Stimulated activated effector memory CD8-positive, alpha-beta T cell treated with anti-CD3 and anti-CD28 coated beads, Interleukin-12 subunit alpha, Interleukin-12 subunit beta, amount 100 ng/mL, for 72 hours (primary cell): ENCODE measurements at regions not wholly inside any gene's neighbourhood (a gene's known extent, or its start where the extent isn't known, plus 50 kb on each side); places are given as distances from the start of the nearest gene placed in this dataset.
A peak's percentile ranks its signal among the peaks of the same experiment; 100 is the strongest.
"Not testable (repeated sequence)": the region's sequence is repeated elsewhere in the genome, so short reads cannot be mapped to it uniquely, and the experiment has no call there.

Experiments
- ATAC-seq: fragments of 150-1000 bp; cut with Tn5 transposase; 2 replicates; pipeline ENCODE4 v1.10.0; 2021
- DNase-seq, 2 donors: peaks; one replicate each; pipeline ENCODE4 v3.0.0; 2021 to 2022; ENCODE audit warnings: low spot score in 2 of 2
- H3K27ac Mint-ChIP-seq: one replicate; pipeline ENCODE4 v1.8.0; 2022; ENCODE audit warnings: mild to moderate bottlenecking, mixed read lengths
- H3K36me3 Mint-ChIP-seq: one replicate; pipeline ENCODE4 v1.8.0; 2022; ENCODE audit warnings: mild to moderate bottlenecking, mixed read lengths
- H3K4me1 Mint-ChIP-seq: one replicate; pipeline ENCODE4 v1.8.0; 2022; ENCODE audit warnings: mixed read lengths
- H3K4me3 Mint-ChIP-seq: one replicate; pipeline ENCODE4 v1.8.0; 2022; ENCODE audit warnings: mild to moderate bottlenecking, mixed read lengths
- H3K9me3 Mint-ChIP-seq: one replicate; pipeline ENCODE4 v1.8.0; 2022; ENCODE audit warnings: mixed read lengths

- H3K27ac Mint-ChIP-seq = no peak overlapping the region
- ATAC-seq = no peak
Observed at GRCh38 chr9:71498691-71499090, 269.6 kb downstream of the CEMIP2 start.

GRCh38 chr9:71490810-71491209, 277.5 kb downstream of the CEMIP2 start:
- Mint-ChIP-seq H3K27ac (no peak overlapping the region), H3K4me3 (no peak overlapping the region), H3K4me1 (no peaks in the 10 kb centered on the region), H3K36me3 (no peaks in the 10 kb centered on the region), H3K9me3 (no peaks in the 10 kb centered on the region)
- ATAC-seq (no peak), DNase-seq (no peak)

More at GRCh38 chr9:71498691-71499090, 269.6 kb downstream of the CEMIP2 start:
- Mint-ChIP-seq H3K4me1 (no peaks in the 10 kb centered on the region), H3K9me3 (no peaks in the 10 kb centered on the region), H3K36me3 (no peaks in the 10 kb centered on the region), H3K4me3 (no peak overlapping the region)
- DNase-seq = no peak

- no peak for DNase-seq
- no peak overlapping the region for H3K27ac Mint-ChIP-seq
- H3K9me3 Mint-ChIP-seq = no peaks in the 10 kb centered on the region
- H3K4me3 Mint-ChIP-seq = no peak overlapping the region
- H3K36me3 Mint-ChIP-seq = no peaks in the 10 kb centered on the region
- no peak for ATAC-seq
- no peaks in the 10 kb centered on the region for H3K4me1 Mint-ChIP-seq
Observed at GRCh38 chr9:71487061-71487460, 281.3 kb downstream of the CEMIP2 start.

- Mint-ChIP-seq H3K9me3 (no peaks in the 10 kb centered on the region), H3K36me3 (no peaks in the 10 kb centered on the region), H3K4me1 (no peaks in the 10 kb centered on the region), H3K27ac (no peak overlapping the region), H3K4me3 (no peak overlapping the region)
- DNase-seq = no peak
- ATAC-seq = no peak
Observed at GRCh38 chr9:71485326-71485725, 283.0 kb downstream of the CEMIP2 start.

GRCh38 chr9:71483436-71483835, 284.9 kb downstream of the CEMIP2 start:
- no peaks in the 10 kb centered on the region for H3K4me1 Mint-ChIP-seq
- no peaks in the 10 kb centered on the region for H3K9me3 Mint-ChIP-seq
- no peak overlapping the region for H3K27ac Mint-ChIP-seq
- ATAC-seq (no peak), DNase-seq (no peak)
- no peaks in the 10 kb centered on the region for H3K36me3 Mint-ChIP-seq
- H3K4me3 Mint-ChIP-seq = no peak overlapping the region

GRCh38 chr9:71479621-71480020, 288.7 kb downstream of the CEMIP2 start:
- Mint-ChIP-seq H3K36me3 (no peaks in the 10 kb centered on the region), H3K4me3 (no peak overlapping the region), H3K9me3 (no peaks in the 10 kb centered on the region), H3K4me1 (no peaks in the 10 kb centered on the region), H3K27ac (no peak overlapping the region)
- ATAC-seq = no peak
- no peak for DNase-seq

- no peaks in the 10 kb centered on the region for H3K4me1 Mint-ChIP-seq
- ATAC-seq = no peak
- no peaks in the 10 kb centered on the region for H3K9me3 Mint-ChIP-seq
- DNase-seq = no peak
- H3K4me3 Mint-ChIP-seq = no peak overlapping the region
- no peak overlapping the region for H3K27ac Mint-ChIP-seq
- H3K36me3 Mint-ChIP-seq = no peaks in the 10 kb centered on the region
Observed at GRCh38 chr9:71472400-71472799, 295.9 kb downstream of the CEMIP2 start.

- H3K9me3 Mint-ChIP-seq = no peaks in the 10 kb centered on the region
- no peak overlapping the region for H3K27ac Mint-ChIP-seq
- no peaks in the 10 kb centered on the region for H3K4me1 Mint-ChIP-seq
- no peak for DNase-seq
- ATAC-seq = no peak
- no peaks in the 10 kb centered on the region for H3K36me3 Mint-ChIP-seq
- no peak overlapping the region for H3K4me3 Mint-ChIP-seq
Observed at GRCh38 chr9:71465392-71465791, 302.9 kb downstream of the CEMIP2 start.

GRCh38 chr9:71459082-71459481, 309.2 kb downstream of the CEMIP2 start:
- H3K4me3 Mint-ChIP-seq = no peak overlapping the region
- H3K36me3 Mint-ChIP-seq = no peaks in the 10 kb centered on the region
- no peaks in the 10 kb centered on the region for H3K9me3 Mint-ChIP-seq
- DNase-seq (no peak), ATAC-seq (no peak)
- no peak overlapping the region for H3K27ac Mint-ChIP-seq
- no peaks in the 10 kb centered on the region for H3K4me1 Mint-ChIP-seq

GRCh38 chr9:71446473-71447411, 321.6 kb downstream of the CEMIP2 start:
- ATAC-seq = peak; percentile 64
- peak in 1 of 2 donors; percentile 55 for DNase-seq
- Mint-ChIP-seq H3K4me1 (no peaks in the 10 kb centered on the region), H3K9me3 (peaks cover 5% of the 10 kb centered on the region), H3K27ac (no peak overlapping the region), H3K36me3 (no peaks in the 10 kb centered on the region), H3K4me3 (no peak overlapping the region)

GRCh38 chr9:71446106-71446472, 322.2 kb downstream of the CEMIP2 start:
- H3K4me3 Mint-ChIP-seq = no peak overlapping the region
- H3K9me3 Mint-ChIP-seq = peaks cover 2% of the 10 kb centered on the region
- H3K36me3 Mint-ChIP-seq = no peaks in the 10 kb centered on the region
- no peaks in the 10 kb centered on the region for H3K4me1 Mint-ChIP-seq
- ATAC-seq (no peak), DNase-seq (no peak)
- H3K27ac Mint-ChIP-seq = no peak overlapping the region

GRCh38 chr9:71442937-71443336, 321.5 kb upstream of the TRPM3 start:
- ATAC-seq (no peak), DNase-seq (no peak)
- H3K4me1 Mint-ChIP-seq = no peaks in the 10 kb centered on the region
- no peaks in the 10 kb centered on the region for H3K9me3 Mint-ChIP-seq
- H3K36me3 Mint-ChIP-seq = no peaks in the 10 kb centered on the region
- H3K4me3 Mint-ChIP-seq = no peak overlapping the region
- no peak overlapping the region for H3K27ac Mint-ChIP-seq

- Mint-ChIP-seq H3K9me3 (no peaks in the 10 kb centered on the region), H3K27ac (no peak overlapping the region), H3K4me3 (no peak overlapping the region), H3K4me1 (no peaks in the 10 kb centered on the region), H3K36me3 (no peaks in the 10 kb centered on the region)
- no peak for DNase-seq
- no peak for ATAC-seq
Observed at GRCh38 chr9:71441266-71441665, 319.8 kb upstream of the TRPM3 start.

- peaks cover 2% of the 10 kb centered on the region for H3K9me3 Mint-ChIP-seq
- H3K4me1 Mint-ChIP-seq = no peaks in the 10 kb centered on the region
- H3K36me3 Mint-ChIP-seq = no peaks in the 10 kb centered on the region
- ATAC-seq (no peak), DNase-seq (no peak)
- no peak overlapping the region for H3K4me3 Mint-ChIP-seq
- H3K27ac Mint-ChIP-seq = no peak overlapping the region
Observed at GRCh38 chr9:71431931-71432330, 310.5 kb upstream of the TRPM3 start.

- not testable (repeated sequence) for H3K9me3 Mint-ChIP-seq, ATAC-seq, DNase-seq, H3K27ac Mint-ChIP-seq, H3K4me3 Mint-ChIP-seq, H3K36me3 Mint-ChIP-seq, H3K4me1 Mint-ChIP-seq
Observed at GRCh38 chr9:71407341-71407740, 285.9 kb upstream of the TRPM3 start.

GRCh38 chr9:71403106-71403505, 281.7 kb upstream of the TRPM3 start:
- H3K27ac Mint-ChIP-seq = no peak overlapping the region
- ATAC-seq (no peak), DNase-seq (no peak)
- H3K4me1 Mint-ChIP-seq = no peaks in the 10 kb centered on the region
- no peaks in the 10 kb centered on the region for H3K36me3 Mint-ChIP-seq
- H3K4me3 Mint-ChIP-seq = no peak overlapping the region
- peaks cover under 1% of the 10 kb centered on the region for H3K9me3 Mint-ChIP-seq
